A673 (cell line): ENCODE measurements at regions not wholly inside any gene's neighbourhood (a gene's known extent, or its start where the extent isn't known, plus 50 kb on each side); places are given as distances from the start of the nearest gene placed in this dataset.

Experiments
- BruUV-seq: library from RNA; stranded (reverse); fragments of 400-500 nt; replicated peaks from 2 replicates; lab custom pipeline; 2021; lab: Mats Ljungman, UMichigan
- CTCF ChIA-PET: fragments of 300-600 bp; sonication (Branson Sonifier 250); formaldehyde crosslinking; loops from one replicate; lab custom pipeline; 2022; ENCODE audit warnings: antibody characterized with exemption; lab: Charles Lee
- POLR2A ChIA-PET: fragments of 300-600 bp; sonication (Branson Sonifier 250); formaldehyde crosslinking; loops from one replicate; lab custom pipeline; 2022; ENCODE audit warnings: antibody characterized with exemption; ENCODE audit not compliant: low non-redundant PET; lab: Charles Lee
- DNase-seq: peaks from one replicate; pipeline ENCODE4 v3.0.0-alpha.2; 2015; ENCODE audit warnings: low spot score
- H3K27ac ChIP-seq: fragments of 200-600 bp; sonication (generic); 2 replicates; pipeline ENCODE4 v1.5.1; 2016; ENCODE audit warnings: mixed run types, low read depth, mild to moderate bottlenecking, mixed read lengths, antibody characterized with exemption, low read length; ENCODE audit not compliant: poor library complexity, severe bottlenecking
- H3K27me3 ChIP-seq: fragments of 200-600 bp; sonication (generic); replicated peaks from 2 replicates; pipeline ENCODE4 v1.6.1; 2017; ENCODE audit warnings: mixed run types, low read depth, mild to moderate bottlenecking, mixed read lengths, antibody characterized with exemption, low read length; ENCODE audit not compliant: insufficient read depth, poor library complexity
- H3K36me3 ChIP-seq: fragments of 200-600 bp; sonication (generic); 2 replicates; pipeline ENCODE4 v1.6.1; 2016; ENCODE audit warnings: mixed run types, mild to moderate bottlenecking, mixed read lengths, antibody characterized with exemption, low read length; ENCODE audit not compliant: insufficient read depth, poor library complexity, severe bottlenecking
- H3K4me1 ChIP-seq: fragments of 200-600 bp; sonication (generic); 2 replicates; pipeline ENCODE4 v1.6.1; 2017; ENCODE audit warnings: mixed run types, mild to moderate bottlenecking, mixed read lengths, antibody characterized with exemption, low read length; ENCODE audit not compliant: insufficient read depth, poor library complexity, severe bottlenecking
- H3K4me3 ChIP-seq: fragments of 200-600 bp; sonication (generic); 2 replicates; pipeline ENCODE4 v1.5.1; 2016; ENCODE audit warnings: low read depth, mixed run types, mild to moderate bottlenecking, mixed read lengths, low read length; ENCODE audit not compliant: poor library complexity, severe bottlenecking
- H3K9me3 ChIP-seq: fragments of 200-600 bp; sonication (generic); 2 replicates; pipeline ENCODE4 v1.6.1; 2016; ENCODE audit warnings: mixed run types, low read depth, mild to moderate bottlenecking, mixed read lengths, antibody characterized with exemption, low read length; ENCODE audit not compliant: poor library complexity, severe bottlenecking
- CTCF ChIP-seq: fragments of 300-800, 200-600 bp; sonication (generic); conservative IDR thresholded peaks from 2 replicates; pipeline ENCODE4 v1.5.1; 2017; ENCODE audit warnings: low read depth, mild to moderate bottlenecking, antibody characterized with exemption, low read length, moderate library complexity, mixed read lengths
- EZH2 ChIP-seq: fragments of 200-600 bp; sonication (generic); IDR thresholded peaks from 2 replicates; pipeline ENCODE4 v1.6.1; 2017; ENCODE audit warnings: borderline replicate concordance, low read depth, mild to moderate bottlenecking, mixed read lengths, antibody characterized with exemption, low read length; ENCODE audit not compliant: poor library complexity, severe bottlenecking
- intact Hi-C: fragments of 100-400 bp; cut with micrococcal nuclease; formaldehyde crosslinking; loops from one replicate; pipeline ENCODE4 v1.10.0; 2022; ENCODE audit not compliant: unreplicated experiment

DNA sequence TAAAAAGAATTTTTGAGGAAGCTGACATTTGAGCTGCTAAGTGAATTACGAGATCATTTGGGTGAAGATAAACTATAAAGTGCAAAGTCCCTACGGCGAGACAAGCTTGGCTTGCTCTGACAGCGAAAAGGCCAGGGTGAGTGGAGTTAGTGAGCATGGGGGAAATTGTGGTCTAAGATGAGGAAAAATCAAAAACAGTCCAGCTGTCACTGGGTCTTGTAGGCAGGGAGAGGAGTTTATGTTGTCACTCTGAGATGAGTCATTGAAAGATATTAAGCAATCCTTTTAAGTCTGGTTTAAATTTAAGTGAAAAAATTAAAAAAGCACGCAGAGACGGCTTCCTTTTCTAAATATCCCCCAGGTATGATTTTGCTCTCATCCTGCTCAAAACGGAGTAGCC is 601.9 kb downstream of the MRPL39 start:
- Histone ChIP-seq H3K36me3 (no peaks in the 10 kb centered on the region), H3K9me3 (peaks cover 18% of the 10 kb centered on the region), H3K4me1 (no peaks in the 10 kb centered on the region), H3K27ac (no peak overlapping the region), H3K27me3 (no peaks in the 10 kb centered on the region), H3K4me3 (no peak overlapping the region)
- ChIA-PET POLR2A (no interaction called here), CTCF (no interaction called here)
- intact Hi-C loops = no loop called here
- DNase-seq = no peak
- TF ChIP-seq CTCF (no peak), EZH2 (no peak)
- no TSS peak for BruUV-seq

DNA sequence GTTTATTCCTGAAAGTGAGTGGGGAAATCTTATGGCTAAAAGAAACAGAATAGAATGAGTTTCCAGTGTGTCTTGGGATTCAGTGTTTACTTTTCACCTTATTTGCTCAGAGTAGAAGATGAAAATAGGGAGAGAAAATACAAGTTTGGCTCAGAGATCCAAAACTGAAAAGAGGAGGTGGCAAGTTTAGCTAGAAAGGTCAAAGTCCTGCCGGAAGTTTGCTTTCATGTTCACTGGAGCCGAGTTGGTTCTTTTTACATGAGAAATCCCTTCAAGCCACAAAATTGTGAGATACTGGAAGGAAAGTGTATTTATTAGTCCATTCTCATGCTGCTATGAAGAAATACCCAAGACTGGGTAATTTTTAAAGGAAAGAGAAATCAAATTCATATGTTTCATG is 604.6 kb downstream of the MRPL39 start:
- H3K27ac ChIP-seq = no peak overlapping the region
- CTCF ChIA-PET = no interaction called here
- no peaks in the 10 kb centered on the region for H3K4me1 ChIP-seq
- intact Hi-C loops = no loop called here
- BruUV-seq = no TSS peak
- H3K36me3 ChIP-seq = no peaks in the 10 kb centered on the region
- no peaks in the 10 kb centered on the region for H3K27me3 ChIP-seq
- H3K4me3 ChIP-seq = no peak overlapping the region
- no peak for DNase-seq
- peaks cover 18% of the 10 kb centered on the region for H3K9me3 ChIP-seq
- TF ChIP-seq EZH2 (no peak), CTCF (no peak)
- POLR2A ChIA-PET = no interaction called here

- intact Hi-C loops = no loop called here
- Histone ChIP-seq H3K9me3 (no peaks in the 10 kb centered on the region), H3K4me3 (no peak overlapping the region), H3K36me3 (no peaks in the 10 kb centered on the region), H3K27ac (no peak overlapping the region), H3K27me3 (no peaks in the 10 kb centered on the region), H3K4me1 (no peaks in the 10 kb centered on the region)
- no peak for TF ChIP-seq CTCF
- no peak for TF ChIP-seq EZH2
- BruUV-seq = no TSS peak
- ChIA-PET CTCF (no interaction called here), POLR2A (interaction anchor here (0.6 kb wide), 1 partner anchor 495 kb away, joined by 3 read pairs; no protein-coding TSS in a partner anchor)
- DNase-seq = no peak
These were observed 612.1 kb downstream of the MRPL39 start for GRCh38 chr21:24995216-24995615.
